ENCODE measurements at regions not wholly inside any gene's neighbourhood (a gene's known extent, or its start where the extent isn't known, plus 50 kb on each side); places are given as distances from the start of the nearest gene placed in this dataset.
"Not testable (repeated sequence)": the region's sequence is repeated elsewhere in the genome, so short reads cannot be mapped to it uniquely, and the experiment has no call there.

GRCh38 chr10:38209332-38209731, 115.2 kb downstream of the ZNF37A start:
- DNase-seq (ENCODE audit: low read depth in 2 of 3, low spot score in 2 of 3) = no peak

DNA sequence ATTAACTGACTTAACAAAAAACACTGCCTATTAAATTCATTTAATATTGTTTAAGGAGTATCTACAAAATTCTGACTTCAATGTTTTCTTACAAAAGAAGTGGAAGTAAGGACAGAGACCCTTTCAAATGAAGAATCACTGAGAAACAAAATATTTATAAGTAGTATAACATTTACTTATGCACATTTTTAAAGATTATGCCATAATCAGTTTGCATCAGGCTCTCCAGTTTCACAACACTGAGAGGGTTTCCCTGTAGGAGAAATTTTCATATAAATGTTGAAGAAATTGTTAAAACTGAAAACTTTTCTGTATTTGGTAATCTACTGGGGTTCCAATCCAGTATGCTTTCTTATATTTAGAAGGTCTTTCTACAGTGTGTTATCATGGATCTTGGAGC, 115.6 kb downstream of the ZNF37A start:
- not testable (repeated sequence) for DNase-seq (ENCODE audit: low read depth in 2 of 3, low spot score in 2 of 3)

GRCh38 chr10:38212460-38212859, 118.3 kb downstream of the ZNF37A start:
- no peak for DNase-seq (ENCODE audit: low read depth in 2 of 3, low spot score in 2 of 3)

DNA sequence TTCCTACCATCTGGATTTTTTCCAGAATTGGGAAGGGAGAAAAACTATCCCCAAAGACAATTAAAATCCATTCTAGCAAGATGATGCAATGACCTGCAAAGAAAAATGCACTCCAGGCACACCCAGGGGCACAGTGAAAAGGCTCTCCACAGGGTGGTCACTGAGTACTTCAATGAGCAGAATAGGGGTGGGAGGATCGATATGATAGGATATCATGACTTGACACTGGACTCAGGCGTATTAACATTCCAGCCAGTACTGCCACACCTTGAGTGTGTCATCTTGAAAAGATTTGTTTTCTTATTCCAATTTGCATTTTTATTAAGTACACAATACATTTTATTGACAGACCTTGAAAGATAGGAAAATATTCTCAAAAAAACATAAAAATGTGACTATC, 132.2 kb downstream of the ZNF37A start:
- no peak for DNase-seq (ENCODE audit: low read depth in 2 of 3, low spot score in 2 of 3)

- DNase-seq (ENCODE audit: low read depth in 2 of 3, low spot score in 2 of 3) = no peak
Measured at GRCh38 chr10:38228394-38228793, 134.3 kb downstream of the ZNF37A start.

GRCh38 chr10:38238479-38238878, 144.3 kb downstream of the ZNF37A start:
- not testable (repeated sequence) for DNase-seq (ENCODE audit: low read depth in 2 of 3, low spot score in 2 of 3)

GRCh38 chr10:38242061-38242649, 148.0 kb downstream of the ZNF37A start:
- DNase-seq (ENCODE audit: low read depth in 2 of 3, low spot score in 2 of 3) = not testable (repeated sequence)

DNA sequence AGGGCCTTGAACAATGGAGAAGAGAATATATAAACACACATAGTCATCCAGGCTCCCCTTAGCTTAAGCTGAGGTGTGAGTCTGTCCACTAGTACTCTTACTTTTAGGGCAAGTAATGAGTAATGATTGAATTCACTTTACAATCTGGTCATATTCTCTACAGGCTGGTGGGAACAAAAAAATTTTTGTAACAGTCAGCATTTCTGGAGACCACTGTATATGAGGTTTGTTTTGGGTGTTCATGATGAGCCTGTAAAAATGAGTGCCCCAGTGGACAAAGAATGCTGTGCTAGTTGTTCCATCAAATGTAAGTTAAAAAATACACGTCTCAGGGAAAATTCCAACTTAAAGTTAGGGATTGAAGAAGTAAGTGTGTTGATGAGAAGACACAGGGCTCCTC, 154.0 kb downstream of the ZNF37A start:
- DNase-seq (ENCODE audit: low read depth in 2 of 3, low spot score in 2 of 3) = not testable (repeated sequence)

DNA sequence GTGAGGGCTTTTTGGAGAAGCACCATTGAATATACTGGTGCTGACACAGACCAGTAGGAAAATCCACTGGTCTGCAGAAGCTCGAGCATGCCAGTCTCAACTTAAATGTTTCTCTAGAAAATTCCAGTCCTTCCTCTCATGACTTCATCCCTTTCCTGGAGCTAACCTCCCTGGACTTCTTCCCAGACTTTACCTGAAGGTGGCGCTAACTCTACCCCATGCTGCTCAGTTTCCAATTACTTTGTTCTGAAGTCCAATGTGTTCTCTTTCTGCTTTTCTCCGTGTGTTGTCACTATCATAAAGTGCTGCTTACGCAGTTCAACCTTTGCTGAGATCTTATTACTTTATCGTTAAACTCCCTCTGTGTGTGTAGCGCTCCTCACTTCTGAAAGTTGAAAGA, 158.4 kb downstream of the ZNF37A start:
- DNase-seq (ENCODE audit: low read depth in 2 of 3, low spot score in 2 of 3) = not testable (repeated sequence)

GRCh38 chr10:38267555-38267954, 173.4 kb downstream of the ZNF37A start:
- DNase-seq (ENCODE audit: low read depth in 2 of 3, low spot score in 2 of 3) = not testable (repeated sequence)

- not testable (repeated sequence) for DNase-seq (ENCODE audit: low read depth in 2 of 3, low spot score in 2 of 3)
Measured at GRCh38 chr10:38271031-38271430, 176.9 kb downstream of the ZNF37A start.

- DNase-seq (ENCODE audit: low read depth in 2 of 3, low spot score in 2 of 3) = not testable (repeated sequence)
Measured at GRCh38 chr10:38274879-38275278, 180.7 kb downstream of the ZNF37A start.

DNA sequence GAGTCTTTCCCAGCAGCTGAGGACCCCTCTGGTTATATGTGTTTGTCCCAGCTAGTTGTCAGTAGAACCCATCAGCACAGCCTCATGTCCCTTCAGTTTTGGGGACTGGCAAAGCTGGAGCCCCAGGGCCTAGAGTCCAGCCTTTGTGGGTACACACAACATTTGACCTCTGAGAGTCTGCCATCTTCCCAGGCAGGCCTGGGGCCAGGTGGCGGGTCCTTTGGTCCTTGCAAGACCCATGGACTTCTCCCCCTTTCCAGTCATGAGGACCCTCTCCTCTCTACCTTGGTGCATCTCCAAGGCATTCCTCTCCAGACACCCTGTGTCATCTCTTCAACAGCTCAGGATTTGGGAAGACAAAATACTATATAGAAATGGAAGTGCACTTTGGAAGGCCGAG, 198.4 kb downstream of the ZNF37A start:
- not testable (repeated sequence) for DNase-seq (ENCODE audit: low read depth in 2 of 3, low spot score in 2 of 3)

DNA sequence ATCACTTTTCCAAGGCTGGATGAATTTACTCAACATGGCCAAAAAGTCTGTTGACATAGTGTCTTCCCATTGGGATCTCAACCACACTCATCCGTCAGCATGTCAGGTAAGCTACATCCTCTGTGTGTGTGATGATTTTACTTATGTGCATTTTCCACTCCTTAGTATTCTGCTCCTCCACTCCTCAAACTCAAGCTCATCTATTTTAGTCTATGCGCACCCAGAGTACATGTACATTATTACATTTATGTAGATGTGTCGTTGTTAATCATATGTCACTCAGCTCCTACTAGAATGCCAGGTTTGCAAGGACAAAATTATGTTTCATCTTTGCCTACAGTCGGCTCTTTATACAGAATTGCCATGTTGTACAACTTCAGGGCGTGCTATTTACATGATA, 216.0 kb downstream of the ZNF37A start:
- DNase-seq (ENCODE audit: low read depth in 2 of 3, low spot score in 2 of 3) = not testable (repeated sequence)

GRCh38 chr10:38315090-38315805, 221.1 kb downstream of the ZNF37A start:
- not testable (repeated sequence) for DNase-seq (ENCODE audit: low read depth in 2 of 3, low spot score in 2 of 3)

DNA sequence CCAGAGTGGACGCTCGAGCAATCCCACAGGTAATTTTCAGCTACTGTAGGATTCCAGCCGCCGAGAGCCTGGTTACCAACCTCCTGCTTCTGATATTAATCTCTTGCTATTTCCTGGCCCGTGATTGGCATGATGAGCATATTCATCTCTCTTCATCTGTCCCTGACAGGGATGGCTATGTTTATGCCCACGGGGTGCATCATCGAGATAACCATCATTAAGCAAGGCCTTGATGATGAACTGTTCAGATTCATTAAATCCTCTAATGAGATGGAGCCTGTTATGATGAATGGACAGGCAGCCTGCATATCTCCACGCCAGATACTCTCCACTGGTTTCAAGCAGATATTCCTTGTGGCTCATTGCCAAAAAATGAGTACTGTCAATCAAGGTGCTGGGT, 227.3 kb downstream of the ZNF37A start:
- DNase-seq (ENCODE audit: low read depth in 2 of 3, low spot score in 2 of 3) = not testable (repeated sequence)

DNA sequence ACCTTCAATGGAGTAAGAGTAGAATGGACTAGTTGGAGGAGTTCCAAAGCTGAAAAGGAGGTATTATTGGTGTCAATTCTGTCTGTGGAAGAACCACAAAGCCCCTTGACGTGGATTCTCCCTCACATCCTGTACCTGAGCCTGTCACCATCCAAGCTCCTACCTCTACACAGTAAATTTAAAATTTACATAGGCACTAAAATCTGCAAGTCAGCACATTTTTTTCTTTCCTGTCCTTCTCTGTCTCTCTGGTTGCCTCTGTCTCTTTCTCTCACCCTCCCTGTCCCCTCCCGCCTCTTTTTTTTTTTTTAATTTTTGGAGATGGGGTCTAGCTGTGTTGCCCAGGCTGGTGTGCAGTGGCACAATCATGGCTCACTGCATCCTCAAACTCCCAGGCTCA, 236.2 kb downstream of the ZNF37A start:
- not testable (repeated sequence) for DNase-seq (ENCODE audit: low read depth in 2 of 3, low spot score in 2 of 3)

GRCh38 chr10:38331106-38331505, 237.0 kb downstream of the ZNF37A start:
- not testable (repeated sequence) for DNase-seq (ENCODE audit: low read depth in 2 of 3, low spot score in 2 of 3)

DNA sequence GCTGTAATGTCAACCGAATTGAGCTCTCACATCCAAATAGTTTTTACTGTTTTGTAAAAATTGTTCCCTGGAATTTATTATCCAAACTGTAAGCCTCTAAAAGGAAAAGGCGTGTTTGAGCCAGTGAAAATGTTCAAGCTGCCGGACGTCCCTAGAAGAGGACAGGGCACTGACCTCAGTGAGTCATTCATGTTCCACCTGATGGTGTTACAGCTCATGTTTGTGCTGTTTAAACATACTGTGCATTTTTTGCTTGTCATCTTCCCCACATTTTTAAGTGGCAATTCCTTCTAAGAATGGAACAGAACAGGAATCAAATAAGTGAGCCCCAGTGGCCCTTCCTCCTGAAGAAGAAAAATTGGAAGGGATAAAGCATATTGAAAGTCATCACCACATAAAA, 239.6 kb downstream of the ZNF37A start:
- not testable (repeated sequence) for DNase-seq (ENCODE audit: low read depth in 2 of 3, low spot score in 2 of 3)

DNA sequence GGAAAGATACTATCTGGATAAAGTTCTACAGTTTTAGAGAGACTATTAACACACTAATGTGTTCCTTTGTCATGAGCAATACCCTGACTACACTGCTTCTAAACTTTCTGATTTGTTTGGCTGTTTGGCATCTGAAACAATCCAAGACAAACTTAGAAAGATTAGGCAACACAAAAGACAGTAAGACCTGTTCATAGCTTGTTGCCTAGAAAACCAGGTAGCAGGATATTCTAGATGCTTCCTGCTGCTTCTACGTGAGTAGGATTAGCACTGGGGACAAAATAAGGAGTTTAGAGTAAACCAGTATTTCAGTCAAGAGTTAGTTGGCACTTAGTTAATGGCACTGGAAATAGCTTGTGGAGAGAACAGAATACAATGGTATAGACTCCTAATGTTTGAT, 256.5 kb downstream of the ZNF37A start:
- not testable (repeated sequence) for DNase-seq (ENCODE audit: low read depth in 2 of 3, low spot score in 2 of 3)

DNA sequence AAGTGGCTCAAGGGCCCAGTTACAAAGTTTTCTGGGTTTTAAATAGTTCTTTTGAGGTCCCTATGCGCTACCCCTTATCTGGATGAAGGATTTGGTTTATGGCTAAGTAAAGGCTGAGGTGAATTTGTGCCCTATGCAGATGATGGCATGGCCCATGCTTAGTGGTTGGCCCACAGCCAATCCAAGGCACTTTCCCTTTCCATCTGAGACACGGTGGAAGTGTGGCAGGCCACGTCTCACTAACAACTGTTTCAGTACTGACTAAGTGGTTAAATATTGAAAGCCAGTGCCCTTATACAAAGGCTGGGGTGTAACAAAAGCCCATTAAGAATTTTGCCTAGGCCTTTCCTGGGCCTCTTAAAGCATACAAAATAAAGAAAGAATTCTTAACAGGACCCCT, 260.3 kb downstream of the ZNF37A start:
- not testable (repeated sequence) for DNase-seq (ENCODE audit: low read depth in 2 of 3, low spot score in 2 of 3)

GRCh38 chr10:38355911-38356526, 261.9 kb downstream of the ZNF37A start:
- peak; percentile 57 to 75 (median 65) for DNase-seq (ENCODE audit: low read depth in 2 of 3, low spot score in 2 of 3)

Data from hematopoietic multipotent progenitor cell (in vitro differentiated cells).